GM23338 (cell line): ENCODE measurements at regions not wholly inside any gene's neighbourhood (a gene's known extent, or its start where the extent isn't known, plus 50 kb on each side); places are given as distances from the start of the nearest gene placed in this dataset.

Source experiments
- CREB1 ChIP-seq: fragments of 250-450 bp; sonication (Bioruptor Pico); IDR thresholded peaks from 2 replicates; pipeline ENCODE4 v1.5.0; 2020; ENCODE audit warnings: low read depth, mild to moderate bottlenecking, moderate library complexity
- CTCF ChIP-seq, 2 experiments: fragments of 200-600 bp in 1 of 2; sonication (generic) in 1 of 2; conservative IDR thresholded peaks; 2 replicates each; pipeline versions ENCODE4 v1.5.1 to v1.6.1; 2016 to 2017; ENCODE audit warnings: antibody characterized with exemption in 2 of 2, low read depth in 2 of 2, mild to moderate bottlenecking in 2 of 2, moderate library complexity in 1 of 2
- EZH2 ChIP-seq: fragments of 200-600 bp; sonication (generic); IDR thresholded peaks from one replicate; pipeline ENCODE4 v1.8.0; 2017; ENCODE audit warnings: antibody characterized with exemption, mild to moderate bottlenecking, low read depth; ENCODE audit not compliant: unreplicated experiment
- NANOG ChIP-seq: IDR thresholded peaks from 2 replicates; pipeline ENCODE4 v1.6.1; 2016; ENCODE audit warnings: antibody characterized with exemption, borderline replicate concordance
- POLR2AphosphoS5 ChIP-seq: IDR thresholded peaks from 2 replicates; pipeline ENCODE4 v1.6.1; 2016; ENCODE audit warnings: antibody characterized with exemption, low read depth

- TF ChIP-seq CTCF (conservative IDR thresholded peaks at IDR 0.05; ENCODE audit: low read depth in 2 of 2) (no peak), NANOG (no peak), CREB1 (no peak), EZH2 (no peak), POLR2AphosphoS5 (no peak)
Measured at GRCh38 chr11:81492923-81493445, 1240.7 kb downstream of the FAM181B start.
